Endothelial cell of umbilical vein (primary cell): ENCODE measurements at regions not wholly inside any gene's neighbourhood (a gene's known extent, or its start where the extent isn't known, plus 50 kb on each side); places are given as distances from the start of the nearest gene placed in this dataset.

Experiments
- BruUV-seq: library from RNA; stranded (reverse); fragments of 400-500 nt; replicated peaks from 2 replicates; lab custom pipeline; 2021; lab: Mats Ljungman, UMichigan
- CTCF ChIA-PET: fragments of 300-600, 350-600 bp; sonication (Branson Sonifier 250); formaldehyde crosslinking; loops from one replicate; lab custom pipeline; 2021; ENCODE audit warnings: antibody characterized with exemption, inconsistent platforms; lab: Charles Lee
- POLR2A ChIA-PET: fragments of 300-600, 350-600 bp; sonication (Branson Sonifier 250); formaldehyde crosslinking; loops from one replicate; lab custom pipeline; 2021; ENCODE audit warnings: antibody characterized with exemption, inconsistent platforms; lab: Charles Lee
- DNase-seq: peaks from one replicate; pipeline ENCODE4 v3.0.0-alpha.2; 2011; ENCODE audit warnings: low read depth, low spot score
- FAIRE-seq: peaks from 2 replicates; lab custom pipeline; 2011; peaks lifted over from hg19 to GRCh38; lab: Jason Lieb, UNC
- H2AFZ ChIP-seq: 2 replicates; pipeline ENCODE4 v1.6.0; 2012; ENCODE audit warnings: low read depth, low read length, control low read depth, inconsistent platforms
- H3K27ac ChIP-seq: 2 replicates; pipeline ENCODE4 v1.5.1; 2011; ENCODE audit warnings: low read depth, mild to moderate bottlenecking, control low read depth, low read length, moderate library complexity; ENCODE audit not compliant: insufficient read depth
- H3K27me3 ChIP-seq, 2 experiments: 2 replicates each; pipeline versions ENCODE4 v1.6.0 to v1.6.1; 2011; ENCODE audit warnings: low read length in 2 of 2, mixed read lengths in 1 of 2; ENCODE audit not compliant: control insufficient read depth in 2 of 2, insufficient read depth in 2 of 2
- H3K36me3 ChIP-seq, 2 experiments: 2 replicates in 1 of 2; 3 replicates in 1 of 2; pipeline ENCODE4 v1.5.1; 2011; ENCODE audit warnings: low read length in 2 of 2, mild to moderate bottlenecking in 1 of 2, moderate library complexity in 1 of 2; ENCODE audit not compliant: control insufficient read depth in 2 of 2, insufficient read depth in 2 of 2; ENCODE audit errors: extremely low read depth in 1 of 2
- H3K4me1 ChIP-seq: 3 replicates; pipeline ENCODE4 v1.5.1; 2011; ENCODE audit warnings: mild to moderate bottlenecking, low read length; ENCODE audit not compliant: control insufficient read depth, insufficient read depth; ENCODE audit errors: extremely low read depth
- H3K4me2 ChIP-seq: 2 replicates; pipeline ENCODE4 v1.6.1; 2011; ENCODE audit warnings: low read length, control low read depth, mixed read lengths; ENCODE audit not compliant: insufficient read depth
- H3K4me3 ChIP-seq, 3 experiments: fragments of 200-600 bp in 1 of 3; sonication (generic), shearing (Covaris generic) in 1 of 3; replicated peaks in 1 of 3; 2 replicates each; pipeline ENCODE4 v1.5.1; 2011 to 2016; ENCODE audit warnings: control low read depth in 3 of 3, low read length in 3 of 3, mild to moderate bottlenecking in 2 of 3, inconsistent platforms in 1 of 3, low read depth in 1 of 3, moderate library complexity in 1 of 3; ENCODE audit not compliant: insufficient read depth in 1 of 3
- H3K79me2 ChIP-seq: 2 replicates; pipeline ENCODE4 v1.6.0; 2012; ENCODE audit warnings: low read length, inconsistent platforms; ENCODE audit not compliant: control insufficient read depth, insufficient read depth
- H3K9ac ChIP-seq: replicated peaks from 2 replicates; pipeline ENCODE3; 2011; ENCODE audit warnings: low read length, control low read depth; ENCODE audit not compliant: insufficient read depth; ENCODE audit errors: extremely low read depth
- H3K9me1 ChIP-seq: replicated peaks from 3 replicates; pipeline ENCODE4 v1.6.0; 2011; ENCODE audit warnings: mild to moderate bottlenecking, low read length; ENCODE audit not compliant: control insufficient read depth, insufficient read depth; ENCODE audit errors: extremely low read depth
- H3K9me3 ChIP-seq: replicated peaks from 2 replicates; pipeline ENCODE4 v1.5.1; 2012; ENCODE audit warnings: low read length, inconsistent platforms; ENCODE audit not compliant: control insufficient read depth, insufficient read depth
- H4K20me1 ChIP-seq: replicated peaks from 2 replicates; pipeline ENCODE3; 2011; ENCODE audit warnings: mild to moderate bottlenecking, low read length; ENCODE audit not compliant: control insufficient read depth, insufficient read depth; ENCODE audit errors: extremely low read depth
- EZH2 ChIP-seq: IDR thresholded peaks from 2 replicates; pipeline ENCODE4 v1.6.1; 2012; ENCODE audit warnings: borderline replicate concordance, low read depth, mild to moderate bottlenecking, moderate library complexity, low read length, inconsistent platforms; ENCODE audit not compliant: severe bottlenecking
- FOS ChIP-seq: IDR thresholded peaks from 2 replicates; pipeline ENCODE4 v1.6.1; 2011; ENCODE audit warnings: mild to moderate bottlenecking, low read length, moderate library complexity, borderline replicate concordance; ENCODE audit not compliant: insufficient read depth
- GATA2 ChIP-seq: IDR thresholded peaks from 2 replicates; pipeline ENCODE4 v1.7.0; 2011; ENCODE audit warnings: low read depth, mild to moderate bottlenecking, moderate library complexity, mixed read lengths, low read length; ENCODE audit not compliant: insufficient read length, insufficient read depth
- JUN ChIP-seq: IDR thresholded peaks from 2 replicates; pipeline ENCODE4 v1.6.1; 2011; ENCODE audit warnings: borderline replicate concordance, low read depth; ENCODE audit not compliant: insufficient read length, insufficient read depth
- MYC ChIP-seq: IDR thresholded peaks from one replicate; pipeline ENCODE4 v1.6.1; 2011; ENCODE audit warnings: mild to moderate bottlenecking, low read depth, low read length
- POLR2A ChIP-seq: IDR thresholded peaks from 2 replicates; pipeline ENCODE4 v1.6.1; 2012; ENCODE audit warnings: low read depth, mild to moderate bottlenecking, control low read depth, low read length
- POLR2AphosphoS5 ChIP-seq: IDR thresholded peaks from 2 replicates; pipeline ENCODE4 v1.6.1; 2012; ENCODE audit warnings: low read depth, mild to moderate bottlenecking, control low read depth, low read length, moderate library complexity; ENCODE audit not compliant: insufficient read depth
- dilution Hi-C: fragments of 300-500 bp; cut with MboI; formaldehyde crosslinking; loops from one replicate; pipeline ENCODE4 v1.15.0; 2019; ENCODE audit warnings: low sequenced_read_pairs; ENCODE audit not compliant: extremely low pct_ligation_motif_present
- intact Hi-C: fragments of 100-400 bp; cut with micrococcal nuclease; formaldehyde crosslinking; loops from one replicate; pipeline ENCODE4 v1.10.0; 2022
- TF ChIP-seq, protein P1 (sequence below), 2 donors: IDR thresholded peaks; 1 replicate in 1 of 2; 2 replicates in 1 of 2; pipeline ENCODE4 v1.5.1; 2011; ENCODE audit warnings: low read length in 2 of 2, mild to moderate bottlenecking in 2 of 2, moderate library complexity in 2 of 2, control low read depth in 1 of 2, inconsistent platforms in 1 of 2, low read depth in 1 of 2; ENCODE audit not compliant: insufficient read depth in 1 of 2; ENCODE audit errors: extremely low read depth in 1 of 2
- TF ChIP-seq, protein P2 (sequence below): IDR thresholded peaks from 2 replicates; pipeline ENCODE4 v1.6.1; 2011; ENCODE audit not compliant: insufficient read depth, insufficient read length

DNA sequence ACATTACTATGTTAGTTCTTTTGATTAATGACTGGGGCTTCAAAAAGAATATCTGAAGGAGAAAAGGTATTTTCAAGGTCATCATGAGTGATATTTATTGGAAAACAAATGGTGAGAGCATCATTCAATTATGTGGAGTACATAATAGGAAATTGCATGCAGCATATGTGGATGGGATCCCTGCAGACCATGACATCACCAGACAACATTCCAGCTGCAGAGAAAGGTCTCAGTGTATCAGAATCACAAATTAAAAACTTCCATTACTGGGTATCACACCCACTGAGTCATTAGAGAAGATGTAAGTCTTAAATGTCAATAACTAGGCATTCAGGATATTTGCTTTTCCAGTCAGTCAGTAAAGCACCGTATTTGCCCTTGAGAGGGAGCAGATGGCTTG, 574.4 kb upstream of the SLC10A2 start:
- FAIRE-seq (no peak), DNase-seq (no peak)
- CTCF ChIA-PET: no interaction called here
- BruUV-seq: no TSS peak
- Histone ChIP-seq H3K36me3 (no peaks in the 10 kb centered on the region), H3K9me3 (no peaks in the 10 kb centered on the region), H3K79me2 (no peaks in the 10 kb centered on the region), H3K4me3 (no peak overlapping the region), H3K9me1 (no peaks in the 10 kb centered on the region), H2AFZ (no peak overlapping the region), H3K4me1 (no peaks in the 10 kb centered on the region), H3K4me2 (no peak overlapping the region), H3K27me3 (no peaks in the 10 kb centered on the region), H4K20me1 (no peaks in the 10 kb centered on the region), H3K9ac (no peak overlapping the region), H3K27ac (no peak overlapping the region)
- TF ChIP-seq JUN: no peak
- no peak for TF ChIP-seq EZH2
- TF ChIP-seq, protein P1, sequence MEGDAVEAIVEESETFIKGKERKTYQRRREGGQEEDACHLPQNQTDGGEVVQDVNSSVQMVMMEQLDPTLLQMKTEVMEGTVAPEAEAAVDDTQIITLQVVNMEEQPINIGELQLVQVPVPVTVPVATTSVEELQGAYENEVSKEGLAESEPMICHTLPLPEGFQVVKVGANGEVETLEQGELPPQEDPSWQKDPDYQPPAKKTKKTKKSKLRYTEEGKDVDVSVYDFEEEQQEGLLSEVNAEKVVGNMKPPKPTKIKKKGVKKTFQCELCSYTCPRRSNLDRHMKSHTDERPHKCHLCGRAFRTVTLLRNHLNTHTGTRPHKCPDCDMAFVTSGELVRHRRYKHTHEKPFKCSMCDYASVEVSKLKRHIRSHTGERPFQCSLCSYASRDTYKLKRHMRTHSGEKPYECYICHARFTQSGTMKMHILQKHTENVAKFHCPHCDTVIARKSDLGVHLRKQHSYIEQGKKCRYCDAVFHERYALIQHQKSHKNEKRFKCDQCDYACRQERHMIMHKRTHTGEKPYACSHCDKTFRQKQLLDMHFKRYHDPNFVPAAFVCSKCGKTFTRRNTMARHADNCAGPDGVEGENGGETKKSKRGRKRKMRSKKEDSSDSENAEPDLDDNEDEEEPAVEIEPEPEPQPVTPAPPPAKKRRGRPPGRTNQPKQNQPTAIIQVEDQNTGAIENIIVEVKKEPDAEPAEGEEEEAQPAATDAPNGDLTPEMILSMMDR (IDR thresholded peaks at IDR 0.05; ENCODE audit: extremely low read depth in 1 of 2, insufficient read depth in 1 of 2, low read depth in 1 of 2, low read length in 2 of 2): no peak
- TF ChIP-seq, protein P2, sequence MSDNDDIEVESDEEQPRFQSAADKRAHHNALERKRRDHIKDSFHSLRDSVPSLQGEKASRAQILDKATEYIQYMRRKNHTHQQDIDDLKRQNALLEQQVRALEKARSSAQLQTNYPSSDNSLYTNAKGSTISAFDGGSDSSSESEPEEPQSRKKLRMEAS: no peak
- TF ChIP-seq FOS: no peak
- no peak for TF ChIP-seq POLR2A
- TF ChIP-seq MYC: no peak
- TF ChIP-seq POLR2AphosphoS5: no peak
- no peak for TF ChIP-seq GATA2
- dilution Hi-C loops: no loop called here
- POLR2A ChIA-PET: no interaction called here
- intact Hi-C loops: no loop called here
